HG03521 (cell line): ENCODE measurements at regions not wholly inside any gene's neighbourhood (a gene's known extent, or its start where the extent isn't known, plus 50 kb on each side); places are given as distances from the start of the nearest gene placed in this dataset.

Experiments
- ATAC-seq: cut with Tn5 transposase; IDR thresholded peaks from one replicate; pipeline ENCODE4 v1.9.1; 2021; ENCODE audit warnings: mild to moderate bottlenecking, moderate library complexity; ENCODE audit not compliant: unreplicated experiment

- ATAC-seq, result no peak
These were observed 230.3 kb upstream of the PCDH18 start for GRCh38 chr4:137762591-137762990.

GRCh38 chr4:137754652-137755471 lies 222.6 kb upstream of the PCDH18 start:
- ATAC-seq, result no peak

- no peak for ATAC-seq
These were observed 217.2 kb upstream of the PCDH18 start for GRCh38 chr4:137749466-137749865.

GRCh38 chr4:137748616-137749015 lies 216.3 kb upstream of the PCDH18 start:
- no peak for ATAC-seq

- no peak for ATAC-seq
These were observed 207.8 kb upstream of the PCDH18 start for GRCh38 chr4:137740141-137740540.

GRCh38 chr4:137739391-137739790 lies 207.1 kb upstream of the PCDH18 start:
- no peak for ATAC-seq

- ATAC-seq, result no peak
These were observed 206.2 kb upstream of the PCDH18 start for GRCh38 chr4:137738375-137738990.

- no peak for ATAC-seq
These were observed 203.3 kb upstream of the PCDH18 start for GRCh38 chr4:137735561-137736104.

- ATAC-seq, result peak; percentile 69
These were observed 201.2 kb upstream of the PCDH18 start for GRCh38 chr4:137733174-137734141.

GRCh38 chr4:137722910-137723309 lies 190.6 kb upstream of the PCDH18 start:
- ATAC-seq, result no peak

GRCh38 chr4:137711502-137711901 lies 179.2 kb upstream of the PCDH18 start:
- no peak for ATAC-seq

GRCh38 chr4:137707626-137708025 lies 175.3 kb upstream of the PCDH18 start:
- no peak for ATAC-seq

GRCh38 chr4:137707102-137707620 lies 174.9 kb upstream of the PCDH18 start:
- ATAC-seq, result no peak

- ATAC-seq, result no peak
These were observed 173.0 kb upstream of the PCDH18 start for GRCh38 chr4:137705171-137705783.

GRCh38 chr4:137703195-137703594 lies 170.9 kb upstream of the PCDH18 start:
- ATAC-seq, result no peak

- no peak for ATAC-seq
These were observed 170.2 kb upstream of the PCDH18 start for GRCh38 chr4:137702512-137702911.

GRCh38 chr4:137701401-137701800 lies 169.1 kb upstream of the PCDH18 start:
- no peak for ATAC-seq

- no peak for ATAC-seq
These were observed 168.5 kb upstream of the PCDH18 start for GRCh38 chr4:137700751-137701150.

GRCh38 chr4:137700072-137700471 lies 167.8 kb upstream of the PCDH18 start:
- ATAC-seq, result no peak

GRCh38 chr4:137694138-137694537 lies 161.8 kb upstream of the PCDH18 start:
- no peak for ATAC-seq
